ENCODE measurements at regions not wholly inside any gene's neighbourhood (a gene's known extent, or its start where the extent isn't known, plus 50 kb on each side); places are given as distances from the start of the nearest gene placed in this dataset.

DNA sequence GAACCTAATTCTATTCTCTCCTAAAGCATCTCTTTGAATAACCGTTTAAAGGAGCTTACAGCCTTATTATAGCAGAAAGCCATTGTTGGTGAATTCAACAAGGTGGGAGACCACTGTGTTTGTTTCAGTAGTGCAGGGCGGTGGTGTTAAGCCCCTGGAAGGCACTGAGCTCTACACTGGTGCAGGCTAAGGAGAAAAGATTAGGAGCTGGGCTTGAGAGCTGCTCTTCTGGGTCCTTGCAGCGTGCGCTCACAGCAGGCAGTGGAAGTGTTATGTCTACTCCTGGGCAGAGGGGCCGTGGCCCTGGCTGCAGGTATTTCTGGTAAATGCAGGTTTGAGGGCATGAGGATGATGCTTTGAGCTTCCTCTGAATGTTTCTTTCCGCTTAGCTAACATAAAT lies 361.2 kb downstream of the RNF144B start:
- no peak for DNase-seq (ENCODE audit: extremely low spot score)
- Histone ChIP-seq H3K36me3 (no peaks in the 10 kb centered on the region), H3K4me1 (peaks cover 4 to 11% (median 9%) of the 10 kb centered on the region in 4 donors), H3K27me3 (no peaks in the 10 kb centered on the region), H3K9me3 (no peaks in the 10 kb centered on the region), H3K4me3 (no peak overlapping the region), H3K27ac (replicated peaks in 1 of 4) (no peak overlapping the region)
- intact Hi-C loops (cut with DNase I) = loop anchor here (5.0 to 10.0 kb wide), 2 partner anchors 1104 to 1306 kb away; no protein-coding TSS in a partner anchor
- TF ChIP-seq POLR2AphosphoS5 (IDR thresholded peaks at IDR 0.05) (no peak), CTCF (IDR thresholded peaks at IDR 0.05) (no peak), EP300 (IDR thresholded peaks at IDR 0.05) (no peak), POLR2A (IDR thresholded peaks at IDR 0.05; ENCODE audit: low read depth) (no peak)
- 82% methylated on average over 6 of the region's 6 CpGs for WGBS

DNA sequence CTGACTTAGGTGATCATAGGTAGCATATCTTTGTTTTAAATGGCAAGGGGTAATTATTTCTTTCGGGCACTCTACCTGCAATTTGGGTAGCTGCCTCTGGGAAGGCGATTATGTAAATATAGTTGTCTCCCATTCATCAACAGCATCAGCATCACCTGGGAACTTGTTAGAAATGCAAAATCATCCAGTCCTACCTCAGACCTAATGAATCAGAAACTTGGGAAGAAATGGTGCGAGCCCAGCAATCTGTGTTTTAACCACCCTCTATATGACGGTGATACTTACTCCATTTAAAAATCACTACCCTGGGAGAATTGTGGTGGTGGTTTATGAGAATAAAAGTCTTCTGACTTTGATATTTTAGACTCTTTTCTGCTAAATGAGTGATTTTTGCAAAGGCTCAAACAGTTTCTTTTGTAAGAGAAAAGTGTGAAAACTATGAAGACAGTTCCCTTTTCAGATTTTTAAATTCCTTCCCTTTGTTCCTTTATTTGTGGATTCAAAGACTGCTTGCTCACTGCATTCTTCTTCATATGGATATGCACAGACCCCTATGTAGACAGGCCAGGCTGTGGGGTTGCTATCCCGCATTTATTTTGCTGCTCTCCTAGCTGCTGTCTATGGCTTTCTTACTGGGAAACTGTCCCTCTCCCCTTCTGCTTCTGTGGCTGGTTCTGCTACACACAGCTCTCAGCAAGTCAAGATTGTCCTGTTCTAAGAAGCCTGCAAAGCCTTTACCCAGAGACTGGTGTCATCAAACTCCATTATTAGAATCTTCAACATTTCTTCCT lies 365.3 kb downstream of the RNF144B start:
- Histone ChIP-seq H3K27me3 (no peaks in the 10 kb centered on the region), H3K4me3 (no peak overlapping the region), H3K4me1 (peaks cover 4 to 11% (median 9%) of the 10 kb centered on the region in 4 donors), H3K27ac (replicated peaks in 1 of 4) (no peak overlapping the region), H3K9me3 (no peaks in the 10 kb centered on the region), H3K36me3 (no peaks in the 10 kb centered on the region)
- TF ChIP-seq EP300 (IDR thresholded peaks at IDR 0.05) = no peak
- no peak for TF ChIP-seq POLR2AphosphoS5 (IDR thresholded peaks at IDR 0.05)
- no peak for TF ChIP-seq POLR2A (IDR thresholded peaks at IDR 0.05; ENCODE audit: low read depth)
- TF ChIP-seq CTCF (IDR thresholded peaks at IDR 0.05) = no peak
- WGBS = 64% methylated on average over 5 of the region's 5 CpGs
- intact Hi-C loops (cut with DNase I) = no loop called here
- no peak for DNase-seq (ENCODE audit: extremely low spot score)

- 79% methylated on average over 12 of the region's 12 CpGs for WGBS
- H3K4me3 ChIP-seq = no peak overlapping the region
- no peak for DNase-seq (ENCODE audit: extremely low spot score)
- H3K9me3 ChIP-seq = no peaks in the 10 kb centered on the region
- TF ChIP-seq CTCF (IDR thresholded peaks at IDR 0.05) (no peak), POLR2AphosphoS5 (IDR thresholded peaks at IDR 0.05) (no peak), POLR2A (IDR thresholded peaks at IDR 0.05; ENCODE audit: low read depth) (no peak), EP300 (IDR thresholded peaks at IDR 0.05) (no peak)
- H3K4me1 ChIP-seq = peaks cover 4 to 11% (median 9%) of the 10 kb centered on the region in 4 donors
- no peak overlapping the region for H3K27ac ChIP-seq (replicated peaks in 1 of 4)
- intact Hi-C loops (cut with DNase I) = no loop called here
- H3K27me3 ChIP-seq = no peaks in the 10 kb centered on the region
- no peaks in the 10 kb centered on the region for H3K36me3 ChIP-seq
Measured at GRCh38 chr6:18753076-18753475, 365.9 kb downstream of the RNF144B start.

- Histone ChIP-seq H3K27me3 (no peaks in the 10 kb centered on the region), H3K4me1 (no peaks in the 10 kb centered on the region), H3K9me3 (no peaks in the 10 kb centered on the region), H3K4me3 (no peak overlapping the region), H3K36me3 (no peaks in the 10 kb centered on the region), H3K27ac (replicated peaks in 1 of 4) (no peak overlapping the region)
- TF ChIP-seq EP300 (IDR thresholded peaks at IDR 0.05) (no peak), POLR2A (IDR thresholded peaks at IDR 0.05; ENCODE audit: low read depth) (no peak), CTCF (IDR thresholded peaks at IDR 0.05) (no peak), POLR2AphosphoS5 (IDR thresholded peaks at IDR 0.05) (no peak)
- intact Hi-C loops (cut with DNase I) = no loop called here
- no peak for DNase-seq (ENCODE audit: extremely low spot score)
- 88% methylated on average over 1 of the region's 1 CpG for WGBS
Measured at GRCh38 chr6:18763086-18763485, 375.9 kb downstream of the RNF144B start.

Data from esophagus muscularis mucosa (tissue), 4 donors.